NCI-H748 (cell line): ENCODE measurements at regions not wholly inside any gene's neighbourhood (a gene's known extent, or its start where the extent isn't known, plus 50 kb on each side); places are given as distances from the start of the nearest gene placed in this dataset.

Source experiments
- DNase-seq: peaks from one replicate; lab custom pipeline; 2025; ENCODE audit not compliant: unreplicated experiment; lab: John Stamatoyannopoulos, UW

DNA sequence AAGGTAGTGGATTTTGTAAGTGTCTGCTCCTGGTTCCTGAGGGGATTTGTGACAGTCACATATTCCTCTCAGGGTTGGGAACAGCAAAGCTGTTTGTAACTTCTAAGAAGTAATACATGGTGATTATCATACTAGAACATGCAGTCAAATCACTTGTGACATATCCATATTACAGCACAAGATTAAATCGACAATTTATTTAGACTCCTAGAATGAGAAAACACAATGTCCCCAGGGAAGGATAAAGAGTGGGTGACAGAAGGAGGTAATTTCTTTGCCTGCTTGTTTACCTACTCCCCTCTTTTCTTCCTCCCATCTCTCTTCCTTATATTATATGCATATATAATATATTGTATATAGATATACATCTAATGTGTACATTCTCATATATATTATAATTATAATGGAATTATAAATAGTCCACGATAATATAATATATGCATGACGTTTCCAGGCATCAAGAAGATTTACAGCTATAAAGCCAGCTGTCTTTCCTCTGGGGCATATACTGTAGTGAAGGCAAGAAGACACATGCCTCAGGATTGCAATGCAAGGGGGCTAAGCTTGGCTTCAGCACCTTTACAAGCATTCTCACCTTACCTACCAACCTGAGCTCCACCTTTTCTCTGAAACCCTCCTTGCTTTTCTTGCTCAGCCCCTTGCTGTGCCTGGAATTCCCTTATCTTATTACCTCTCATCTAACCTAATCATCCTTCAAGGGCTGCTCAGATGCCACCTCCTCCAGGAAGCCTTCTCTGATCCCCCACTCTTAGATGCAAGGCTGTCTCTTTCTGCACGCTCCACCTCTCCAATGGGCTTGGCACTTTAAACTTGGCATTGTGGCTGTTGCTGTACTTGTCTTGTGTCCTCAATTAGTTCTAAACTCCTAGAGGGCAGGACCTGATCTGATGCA is 73.1 kb upstream of the PIAS1 start:
- DNase-seq: no peak

DNA sequence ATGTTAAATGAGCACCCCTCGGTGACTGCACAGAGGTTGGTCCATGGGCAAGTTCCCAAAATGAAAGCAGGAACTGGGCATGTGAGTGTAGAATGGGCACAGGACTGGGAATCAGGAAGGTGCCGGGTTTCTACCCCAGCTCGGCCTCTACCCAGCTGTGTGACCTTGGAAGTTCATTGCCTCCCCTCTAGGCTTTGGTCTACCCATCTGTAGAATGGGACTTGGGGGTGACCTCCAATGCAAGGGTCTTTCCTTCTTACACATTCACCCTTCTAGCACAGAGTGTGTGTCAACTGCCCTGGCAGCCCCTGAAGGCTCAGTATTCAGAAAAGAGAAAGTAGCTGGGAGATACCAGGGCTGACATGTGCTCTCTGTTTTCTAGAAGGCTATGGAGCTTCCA is 72.3 kb upstream of the PIAS1 start:
- no peak for DNase-seq

DNA sequence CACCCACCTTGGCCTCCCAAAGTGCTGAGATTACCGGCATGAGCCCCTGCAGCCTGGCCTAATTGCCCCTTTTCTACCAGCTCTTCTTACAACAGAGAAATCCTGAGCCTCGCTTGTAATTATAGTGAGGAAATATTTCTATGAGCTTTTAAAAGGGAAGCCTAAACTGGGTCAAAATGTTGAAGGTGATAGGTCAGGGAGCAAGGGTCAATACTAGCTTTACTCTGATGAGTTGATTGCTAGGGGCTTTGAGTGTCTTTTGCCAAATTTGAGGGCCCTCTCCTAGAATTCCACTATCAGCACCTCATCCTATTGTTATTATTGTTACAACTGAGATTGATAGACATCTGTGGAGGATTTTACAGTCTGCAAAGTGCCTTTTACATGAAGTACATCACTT is 62.4 kb upstream of the PIAS1 start:
- DNase-seq: no peak

DNA sequence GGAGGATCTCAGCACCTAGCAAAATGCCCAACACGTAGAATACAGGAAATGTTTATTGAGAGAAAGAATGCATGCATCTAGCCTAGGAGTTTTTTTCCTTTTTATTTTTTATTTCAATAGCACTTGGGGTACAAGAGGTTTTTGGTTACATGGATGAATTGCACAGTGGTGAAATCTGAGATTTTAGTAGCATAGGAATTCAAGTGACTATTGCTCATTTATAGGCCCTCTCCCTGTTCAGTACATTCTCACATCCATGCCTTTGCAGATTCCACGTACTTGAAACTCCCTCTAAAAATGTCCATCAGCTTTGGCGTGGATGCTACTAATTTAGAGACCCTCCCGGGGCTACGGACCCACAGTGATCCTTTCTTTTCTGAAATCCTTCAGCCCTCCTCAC is 61.7 kb upstream of the PIAS1 start:
- no peak for DNase-seq

DNA sequence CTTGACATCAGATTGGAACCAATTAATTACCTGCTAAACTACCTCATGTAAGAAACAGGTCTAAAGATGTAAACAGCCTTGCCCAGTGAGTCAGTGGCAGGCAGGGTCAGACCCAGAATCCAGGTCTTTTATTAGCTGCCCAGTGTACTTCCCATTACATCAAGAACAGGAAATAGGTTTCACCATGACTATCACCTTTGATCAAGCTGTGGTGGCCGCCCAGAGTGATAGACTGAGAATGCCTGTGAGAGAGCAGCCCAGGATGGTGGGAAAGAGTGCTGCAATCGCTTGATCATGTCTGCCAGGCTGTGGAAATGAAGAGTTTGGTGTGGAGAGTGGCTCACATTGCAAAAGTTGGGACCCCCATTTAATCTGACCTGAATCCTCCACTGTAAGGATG is 61.3 kb upstream of the PIAS1 start:
- DNase-seq: no peak

DNA sequence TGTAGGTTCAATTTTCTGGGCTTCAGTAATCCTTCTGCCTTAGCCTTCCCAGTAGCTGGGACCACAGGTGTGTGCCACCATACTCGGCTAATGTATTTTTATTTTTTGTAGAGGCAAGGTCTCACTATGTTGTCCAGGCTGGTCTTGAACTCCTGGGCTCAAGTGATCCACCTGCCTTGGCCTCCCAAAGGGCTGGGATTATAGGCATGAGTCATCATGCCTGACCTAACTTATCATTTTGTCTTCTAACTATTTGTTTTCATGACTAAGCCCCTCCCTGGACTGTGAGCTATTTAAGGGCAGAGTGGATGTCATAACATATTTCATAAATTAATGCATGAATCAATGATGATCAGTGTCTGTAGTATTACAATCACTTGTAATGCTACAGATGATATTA is 56.1 kb upstream of the PIAS1 start:
- no peak for DNase-seq

DNA sequence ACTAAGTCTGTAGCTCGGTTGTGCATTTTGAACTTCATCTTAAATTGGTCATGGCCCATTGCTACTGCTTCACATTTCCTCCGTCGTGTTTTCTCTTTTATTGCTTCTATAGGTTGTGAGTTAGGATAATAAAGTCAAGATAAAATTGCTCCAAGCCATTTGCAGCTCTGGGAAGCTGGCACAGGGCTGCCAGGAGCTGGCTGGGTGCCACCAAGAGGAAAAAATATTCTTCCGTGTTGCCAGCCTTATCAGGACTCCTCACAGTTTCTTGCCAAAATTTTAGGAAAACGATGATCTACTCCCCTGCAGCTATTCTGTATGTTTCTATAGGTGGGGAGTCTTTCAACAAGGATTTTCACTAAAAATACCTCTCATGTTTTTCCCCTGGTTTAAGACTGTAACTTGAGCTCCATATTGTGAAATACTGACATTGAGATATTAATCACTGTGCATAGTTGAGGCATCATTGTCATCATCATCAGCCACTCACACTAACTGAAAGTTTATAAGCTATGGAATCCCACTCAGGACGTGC is 55.4 kb upstream of the PIAS1 start:
- no peak for DNase-seq

DNA sequence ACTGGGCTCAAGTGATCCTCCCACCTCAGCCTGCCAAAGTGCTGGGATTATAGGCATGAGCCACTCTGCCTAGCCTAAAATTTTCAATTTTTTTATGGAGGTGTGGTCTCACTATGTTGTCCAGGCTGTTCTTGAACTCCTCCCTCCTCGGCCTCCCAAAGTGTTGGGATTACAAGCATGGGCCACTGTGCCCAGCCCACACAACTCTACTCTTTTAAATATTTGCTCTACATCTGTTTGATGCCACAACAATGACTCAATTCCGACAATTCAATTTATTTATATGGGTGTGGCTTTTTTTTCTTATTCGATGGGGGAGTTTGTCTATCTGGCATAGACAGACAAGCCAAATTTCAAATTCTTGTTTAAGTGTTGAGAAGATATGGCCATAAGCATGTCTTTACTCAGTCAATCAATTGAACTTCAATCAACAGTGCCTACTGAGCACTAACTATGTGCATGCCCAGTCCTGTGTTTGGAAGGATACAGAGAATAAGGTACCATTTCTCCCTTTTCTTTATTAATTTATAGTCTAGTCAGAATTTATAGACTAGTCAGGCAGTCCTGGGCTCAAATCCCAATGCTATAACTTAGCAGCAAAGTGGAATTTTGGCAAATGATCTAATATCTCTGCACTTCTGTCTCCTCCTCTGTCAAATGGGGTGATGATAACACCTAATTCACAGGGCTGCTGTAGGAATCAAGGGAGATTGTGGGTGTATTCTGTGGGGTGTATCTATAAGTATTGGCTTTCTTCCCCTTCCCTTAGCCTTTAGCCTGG is 54.6 kb upstream of the PIAS1 start:
- no peak for DNase-seq

DNA sequence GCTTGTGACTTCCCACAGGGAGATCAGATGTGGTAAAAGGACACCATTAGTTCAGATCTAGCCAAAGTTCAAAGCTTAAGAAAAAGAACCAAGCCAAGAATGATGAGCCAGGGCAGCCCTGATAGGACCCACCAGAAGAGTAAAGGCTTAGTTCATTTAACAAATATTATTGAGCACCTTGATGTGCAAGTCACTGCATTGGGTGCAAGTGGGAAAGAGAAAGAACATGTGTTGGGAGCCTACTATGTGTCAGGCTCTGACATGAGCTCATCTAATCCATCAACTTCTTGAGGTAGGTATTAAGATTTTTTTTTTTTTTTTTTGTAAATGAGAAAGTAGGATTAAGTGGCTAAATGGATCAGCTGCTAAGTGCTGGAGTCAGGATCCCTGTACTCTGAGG is 53.4 kb upstream of the PIAS1 start:
- no peak for DNase-seq

DNA sequence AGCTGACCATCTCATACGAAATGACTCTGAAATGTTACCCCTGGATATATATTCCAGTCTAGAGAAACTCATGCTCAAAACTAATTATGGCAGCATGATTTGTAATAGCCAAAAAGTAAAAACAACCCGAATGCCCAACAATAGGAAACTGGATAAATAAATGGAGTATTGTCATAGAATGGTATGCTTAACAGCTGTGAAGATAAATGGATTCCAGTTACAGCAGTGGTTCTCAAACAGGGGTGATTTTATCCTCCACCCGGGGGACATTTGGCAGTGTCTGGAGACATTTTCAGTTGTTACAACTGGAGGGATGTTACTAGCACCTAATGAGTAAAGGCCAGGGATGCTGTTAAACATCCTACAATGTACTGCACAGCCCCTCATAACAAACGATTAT is 52.3 kb upstream of the PIAS1 start:
- DNase-seq: no peak

DNA sequence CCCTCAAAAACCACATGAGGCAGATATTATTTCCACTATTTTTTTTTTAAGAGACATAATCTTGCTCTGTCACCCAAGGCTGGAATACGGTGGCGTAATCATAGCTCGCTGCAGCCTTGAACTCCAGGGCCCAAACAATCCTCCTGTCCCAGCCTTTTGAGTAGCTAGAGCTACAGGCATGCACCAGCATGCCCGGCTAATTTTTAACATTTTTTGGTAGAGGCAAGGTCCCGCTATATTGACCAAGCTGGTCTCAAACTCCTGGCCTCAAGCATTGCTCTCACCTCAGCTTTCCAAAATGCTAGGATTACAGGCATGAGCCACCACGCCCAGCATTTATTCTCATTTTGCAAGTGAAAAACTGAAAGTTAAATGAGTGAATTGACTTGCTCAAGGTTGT is 50.8 kb upstream of the PIAS1 start:
- DNase-seq: no peak
